Astrocyte (in vitro differentiated cells and primary cell): ENCODE measurements at regions not wholly inside any gene's neighbourhood (a gene's known extent, or its start where the extent isn't known, plus 50 kb on each side); places are given as distances from the start of the nearest gene placed in this dataset.

Experiments used
- DNase-seq: peaks from one replicate; pipeline ENCODE4 v3.0.0-alpha.2; 2010; ENCODE audit warnings: low read depth
- FAIRE-seq: peaks from 2 replicates; lab custom pipeline; 2011; peaks lifted over from hg19 to GRCh38; lab: Jason Lieb, UNC
- H2AFZ ChIP-seq: 2 replicates; pipeline ENCODE4 v1.6.0; 2012; ENCODE audit warnings: low read depth, low read length, inconsistent platforms
- H3K27ac ChIP-seq: 2 replicates; pipeline ENCODE4 v1.5.1; 2011; ENCODE audit warnings: low read depth, low read length, inconsistent platforms
- H3K27me3 ChIP-seq: 2 replicates; pipeline ENCODE4 v1.6.0; 2011; ENCODE audit warnings: low read length, inconsistent platforms; ENCODE audit not compliant: insufficient read depth
- H3K36me3 ChIP-seq: 2 replicates; pipeline ENCODE4 v1.5.1; 2011; ENCODE audit warnings: low read length, inconsistent platforms; ENCODE audit not compliant: insufficient read depth
- H3K4me1 ChIP-seq: 2 replicates; pipeline ENCODE4 v1.5.1; 2011; ENCODE audit warnings: low read length, inconsistent platforms; ENCODE audit not compliant: insufficient read depth
- H3K4me2 ChIP-seq: 2 replicates; pipeline ENCODE4 v1.6.0; 2012; ENCODE audit warnings: low read length, inconsistent platforms
- H3K4me3 ChIP-seq: 2 replicates; pipeline ENCODE4 v1.5.1; 2011; ENCODE audit warnings: low read depth, mild to moderate bottlenecking, low read length, inconsistent platforms; ENCODE audit not compliant: insufficient read depth
- H3K79me2 ChIP-seq: 2 replicates; pipeline ENCODE4 v1.6.0; 2012; ENCODE audit warnings: mild to moderate bottlenecking, low read length, inconsistent platforms; ENCODE audit not compliant: insufficient read depth
- H3K9ac ChIP-seq: 2 replicates; pipeline ENCODE4 v1.6.0; 2012; ENCODE audit warnings: mild to moderate bottlenecking, low read length, inconsistent platforms
- H3K9me3 ChIP-seq: 2 replicates; pipeline ENCODE4 v1.5.1; 2012; ENCODE audit warnings: low read depth, mild to moderate bottlenecking, low read length, inconsistent platforms; ENCODE audit not compliant: insufficient read depth
- H4K20me1 ChIP-seq: 2 replicates; pipeline ENCODE4 v1.6.0; 2012; ENCODE audit warnings: low read length, inconsistent platforms; ENCODE audit not compliant: insufficient read depth
- H3K27ac Mint-ChIP-seq: one replicate; pipeline ENCODE4 v1.8.0; 2021; ENCODE audit warnings: mild to moderate bottlenecking, mixed read lengths; ENCODE audit not compliant: unreplicated experiment
- H3K27me3 Mint-ChIP-seq: one replicate; pipeline ENCODE4 v1.8.0; 2021; ENCODE audit warnings: low read depth, mixed read lengths; ENCODE audit not compliant: unreplicated experiment
- H3K36me3 Mint-ChIP-seq: one replicate; pipeline ENCODE4 v1.8.0; 2021; ENCODE audit warnings: low read depth, mixed read lengths; ENCODE audit not compliant: unreplicated experiment
- H3K4me1 Mint-ChIP-seq: one replicate; pipeline ENCODE4 v1.8.0; 2021; ENCODE audit warnings: low read depth, mixed read lengths; ENCODE audit not compliant: unreplicated experiment
- H3K4me3 Mint-ChIP-seq: one replicate; pipeline ENCODE4 v1.8.0; 2021; ENCODE audit warnings: mild to moderate bottlenecking, moderate library complexity, mixed read lengths; ENCODE audit not compliant: unreplicated experiment
- H3K9me3 Mint-ChIP-seq: one replicate; pipeline ENCODE4 v1.8.0; 2021; ENCODE audit warnings: mild to moderate bottlenecking, mixed read lengths; ENCODE audit not compliant: unreplicated experiment
- CTCF ChIP-seq: IDR thresholded peaks from 2 replicates; pipeline ENCODE4 v1.5.1; 2011; ENCODE audit warnings: low read depth, mild to moderate bottlenecking, inconsistent platforms, low read length, moderate library complexity; ENCODE audit not compliant: insufficient read depth
- EZH2 ChIP-seq: IDR thresholded peaks from 2 replicates; pipeline ENCODE4 v1.6.1; 2012; ENCODE audit warnings: mild to moderate bottlenecking, low read length, inconsistent platforms; ENCODE audit not compliant: insufficient read depth

GRCh38 chr12:125395583-125396215 is 330.5 kb downstream of the AACS start:
- Histone ChIP-seq H3K27ac (no peak overlapping the region), H3K79me2 (no peaks in the 10 kb centered on the region), H3K36me3 (no peaks in the 10 kb centered on the region), H3K9ac (no peak overlapping the region), H3K27me3 (no peaks in the 10 kb centered on the region), H3K4me1 (no peaks in the 10 kb centered on the region), H3K9me3 (peaks cover 5% of the 10 kb centered on the region), H3K4me2 (no peak overlapping the region), H2AFZ (no peak overlapping the region), H4K20me1 (no peaks in the 10 kb centered on the region), H3K4me3 (no peak overlapping the region)
- no peaks in the 10 kb centered on the region for H3K4me1 Mint-ChIP-seq
- H3K9me3 Mint-ChIP-seq = peaks cover 15% of the 10 kb centered on the region
- DNase-seq (no peak), FAIRE-seq (no peak)
- no peak overlapping the region for H3K4me3 Mint-ChIP-seq
- no peak overlapping the region for H3K27ac Mint-ChIP-seq
- TF ChIP-seq EZH2 = no peak
- TF ChIP-seq CTCF = no peak
- H3K36me3 Mint-ChIP-seq = no peaks in the 10 kb centered on the region
- peaks cover 5% of the 10 kb centered on the region for H3K27me3 Mint-ChIP-seq

- Histone ChIP-seq H2AFZ (no peak overlapping the region), H3K79me2 (no peaks in the 10 kb centered on the region), H3K36me3 (no peaks in the 10 kb centered on the region), H3K4me1 (no peaks in the 10 kb centered on the region), H3K9me3 (peaks cover 9% of the 10 kb centered on the region), H3K27ac (no peak overlapping the region), H3K4me2 (no peak overlapping the region), H4K20me1 (no peaks in the 10 kb centered on the region), H3K27me3 (no peaks in the 10 kb centered on the region), H3K9ac (no peak overlapping the region), H3K4me3 (no peak overlapping the region)
- FAIRE-seq (no peak), DNase-seq (no peak)
- Mint-ChIP-seq H3K4me1 (no peaks in the 10 kb centered on the region), H3K27ac (no peak overlapping the region), H3K9me3 (peaks cover 23% of the 10 kb centered on the region), H3K27me3 (peaks cover 2% of the 10 kb centered on the region), H3K36me3 (peaks cover 2% of the 10 kb centered on the region), H3K4me3 (no peak overlapping the region)
- TF ChIP-seq EZH2 = no peak
- TF ChIP-seq CTCF = no peak
Observed at GRCh38 chr12:125399489-125399888, 334.3 kb downstream of the AACS start.
